ENCODE measurements at regions not wholly inside any gene's neighbourhood (a gene's known extent, or its start where the extent isn't known, plus 50 kb on each side); places are given as distances from the start of the nearest gene placed in this dataset.

- TF ChIP-seq CTCF (conservative IDR thresholded peaks at IDR 0.05) = no peak
- TF ChIP-seq ZFX (IDR thresholded peaks at IDR 0.05) = no peak
These were observed 252.8 kb upstream of the NETO1 start for GRCh38 chr18:73120626-73121025.

Measured in C4-2B (cell line).